WTC11 (cell line): ENCODE measurements at regions not wholly inside any gene's neighbourhood (a gene's known extent, or its start where the extent isn't known, plus 50 kb on each side); places are given as distances from the start of the nearest gene placed in this dataset.

Source experiments
- ATAC-seq: fragments of 200-7000 bp; cut with Tn5 transposase; 2 replicates; pipeline ENCODE4 v1.10.0; 2021; ENCODE audit warnings: mild to moderate bottlenecking, moderate library complexity
- CTCF ChIA-PET: fragments of 300-600 bp; sonication (Branson Sonifier 250); formaldehyde crosslinking; loops from one replicate; lab custom pipeline; 2021; ENCODE audit warnings: antibody characterized with exemption; lab: Charles Lee
- POLR2A ChIA-PET: fragments of 350-600 bp; sonication (Branson Sonifier 250); formaldehyde crosslinking; loops from one replicate; lab custom pipeline; 2021; ENCODE audit warnings: antibody characterized with exemption; lab: Charles Lee
- DNase-seq: peaks from one replicate; pipeline ENCODE4 v3.0.0; 2021; ENCODE audit warnings: low spot score
- H3K27ac Mint-ChIP-seq: 2 replicates; pipeline ENCODE4 v1.8.0; 2021; ENCODE audit warnings: mixed read lengths
- H3K27me3 Mint-ChIP-seq: 2 replicates; pipeline ENCODE4 v1.8.0; 2021; ENCODE audit warnings: low read depth, mild to moderate bottlenecking, moderate library complexity, mixed read lengths
- H3K36me3 Mint-ChIP-seq: 2 replicates; pipeline ENCODE4 v1.8.0; 2021; ENCODE audit warnings: mixed read lengths
- H3K4me1 Mint-ChIP-seq: 2 replicates; pipeline ENCODE4 v1.8.0; 2022; ENCODE audit warnings: mixed read lengths
- H3K4me3 Mint-ChIP-seq: 2 replicates; pipeline ENCODE4 v1.8.0; 2021; ENCODE audit warnings: mild to moderate bottlenecking, moderate library complexity, mixed read lengths
- H3K9me3 Mint-ChIP-seq: 2 replicates; pipeline ENCODE4 v1.8.0; 2021; ENCODE audit warnings: mixed read lengths
- EMX1 ChIP-seq: fragments of 250-450 bp; sonication (Bioruptor Pico); IDR thresholded peaks from 2 replicates; pipeline ENCODE4 v1.8.0; 2021; ENCODE audit warnings: mild to moderate bottlenecking
- ESRRA ChIP-seq: sonication (generic); formaldehyde crosslinking; IDR thresholded peaks from 2 replicates; pipeline ENCODE4 v1.8.1; 2022; ENCODE audit warnings: mild to moderate bottlenecking, missing genetic modification reagents, borderline replicate concordance
- GABPB1 ChIP-seq: sonication (generic); formaldehyde crosslinking; IDR thresholded peaks from 2 replicates; pipeline ENCODE4 v1.8.1; 2023; ENCODE audit warnings: mild to moderate bottlenecking, missing genetic modification reagents
- NR2C2 ChIP-seq: sonication (generic); formaldehyde crosslinking; IDR thresholded peaks from 2 replicates; pipeline ENCODE4 v1.8.0; 2022; ENCODE audit warnings: mild to moderate bottlenecking, missing genetic modification reagents
- PRRX2 ChIP-seq: fragments of 250-450 bp; sonication (Bioruptor Pico); IDR thresholded peaks from 2 replicates; pipeline ENCODE4 v1.8.0; 2021; ENCODE audit warnings: mild to moderate bottlenecking
- SMAD4 ChIP-seq: sonication (generic); formaldehyde crosslinking; IDR thresholded peaks from 2 replicates; pipeline ENCODE4 v1.8.0; 2022; ENCODE audit warnings: mild to moderate bottlenecking, missing genetic modification reagents
- ZNF263 ChIP-seq: sonication (generic); formaldehyde crosslinking; IDR thresholded peaks from 2 replicates; pipeline ENCODE4 v1.8.1; 2022; ENCODE audit warnings: low read depth, mild to moderate bottlenecking, moderate library complexity, missing genetic modification reagents
- ZNF396 ChIP-seq: fragments of 250-450 bp; sonication (Bioruptor Pico); IDR thresholded peaks from 2 replicates; pipeline ENCODE4 v1.8.0; 2021; ENCODE audit warnings: mild to moderate bottlenecking, moderate library complexity, borderline replicate concordance
- ZNF423 ChIP-seq: fragments of 250-450 bp; sonication (Bioruptor Pico); IDR thresholded peaks from 2 replicates; pipeline ENCODE4 v2.1.2; 2022; ENCODE audit warnings: mild to moderate bottlenecking, moderate library complexity
- TF ChIP-seq, protein P1 (sequence below): sonication (generic); formaldehyde crosslinking; IDR thresholded peaks from 2 replicates; pipeline ENCODE4 v1.8.1; 2023; ENCODE audit warnings: mild to moderate bottlenecking, missing genetic modification reagents
- TF ChIP-seq, protein P2 (sequence below): sonication (generic); formaldehyde crosslinking; IDR thresholded peaks from 2 replicates; pipeline ENCODE4 v1.8.1; 2023; ENCODE audit warnings: mild to moderate bottlenecking, moderate library complexity, missing genetic modification reagents
- TF ChIP-seq, protein P3 (sequence below): sonication (generic); formaldehyde crosslinking; IDR thresholded peaks from 2 replicates; pipeline ENCODE4 v1.8.1; 2023; ENCODE audit warnings: mild to moderate bottlenecking, missing genetic modification reagents, moderate library complexity
- TF ChIP-seq, protein P4 (sequence below): sonication (generic); formaldehyde crosslinking; IDR thresholded peaks from 2 replicates; pipeline ENCODE4 v1.8.1; 2023; ENCODE audit warnings: mild to moderate bottlenecking, missing genetic modification reagents, borderline replicate concordance
- TF ChIP-seq, protein P5 (sequence below): sonication (generic); formaldehyde crosslinking; IDR thresholded peaks from 2 replicates; pipeline ENCODE4 v1.8.1; 2022; ENCODE audit warnings: low read depth, missing genetic modification reagents, borderline replicate concordance
- TF ChIP-seq, protein P6 (sequence below): sonication (generic); formaldehyde crosslinking; conservative IDR thresholded peaks from 2 replicates; pipeline ENCODE4 v1.8.1; 2023; ENCODE audit warnings: mild to moderate bottlenecking, low read depth, missing genetic modification reagents, moderate library complexity
- TF ChIP-seq, protein P7 (sequence below): sonication (generic); formaldehyde crosslinking; IDR thresholded peaks from 2 replicates; pipeline ENCODE4 v1.8.1; 2022; ENCODE audit warnings: missing genetic modification reagents, borderline replicate concordance

DNA sequence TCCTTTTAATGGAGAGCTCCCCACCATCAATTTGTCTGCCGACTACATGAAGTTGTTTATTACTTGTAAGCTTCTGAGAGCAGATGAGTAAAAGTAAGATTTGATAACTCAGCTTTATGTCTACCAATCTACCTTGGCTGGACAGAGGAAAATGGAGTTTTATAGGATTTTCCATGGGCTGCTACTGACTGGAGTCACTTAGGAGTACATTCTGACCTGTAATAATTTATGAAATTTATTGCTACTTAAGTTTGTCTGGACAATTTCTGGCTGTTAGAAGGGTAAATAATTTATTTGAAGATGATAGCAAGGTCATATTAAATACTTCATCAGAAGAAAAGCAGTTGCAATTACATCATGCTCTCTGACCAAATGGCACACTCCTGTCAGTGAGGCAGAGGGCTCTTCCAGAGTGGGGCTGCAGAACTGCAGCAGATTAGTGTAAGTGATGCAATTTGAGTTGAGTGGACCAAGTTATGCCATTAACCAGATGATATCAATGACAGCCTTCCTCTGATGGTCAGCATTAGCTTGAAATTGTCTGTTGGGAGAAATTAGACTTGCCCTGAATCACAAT is 736.7 kb upstream of the PTBP2 start:
- DNase-seq (no peak), ATAC-seq (no peak)
- H3K4me3 Mint-ChIP-seq: no peak overlapping the region
- H3K27me3 Mint-ChIP-seq: no peaks in the 10 kb centered on the region
- ChIA-PET POLR2A (no interaction called here), CTCF (no interaction called here)
- H3K4me1 Mint-ChIP-seq: peaks cover 8% of the 10 kb centered on the region
- no peaks in the 10 kb centered on the region for H3K9me3 Mint-ChIP-seq
- TF ChIP-seq, protein P1, sequence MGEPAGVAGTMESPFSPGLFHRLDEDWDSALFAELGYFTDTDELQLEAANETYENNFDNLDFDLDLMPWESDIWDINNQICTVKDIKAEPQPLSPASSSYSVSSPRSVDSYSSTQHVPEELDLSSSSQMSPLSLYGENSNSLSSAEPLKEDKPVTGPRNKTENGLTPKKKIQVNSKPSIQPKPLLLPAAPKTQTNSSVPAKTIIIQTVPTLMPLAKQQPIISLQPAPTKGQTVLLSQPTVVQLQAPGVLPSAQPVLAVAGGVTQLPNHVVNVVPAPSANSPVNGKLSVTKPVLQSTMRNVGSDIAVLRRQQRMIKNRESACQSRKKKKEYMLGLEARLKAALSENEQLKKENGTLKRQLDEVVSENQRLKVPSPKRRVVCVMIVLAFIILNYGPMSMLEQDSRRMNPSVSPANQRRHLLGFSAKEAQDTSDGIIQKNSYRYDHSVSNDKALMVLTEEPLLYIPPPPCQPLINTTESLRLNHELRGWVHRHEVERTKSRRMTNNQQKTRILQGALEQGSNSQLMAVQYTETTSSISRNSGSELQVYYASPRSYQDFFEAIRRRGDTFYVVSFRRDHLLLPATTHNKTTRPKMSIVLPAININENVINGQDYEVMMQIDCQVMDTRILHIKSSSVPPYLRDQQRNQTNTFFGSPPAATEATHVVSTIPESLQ: no peak
- TF ChIP-seq, protein P2, sequence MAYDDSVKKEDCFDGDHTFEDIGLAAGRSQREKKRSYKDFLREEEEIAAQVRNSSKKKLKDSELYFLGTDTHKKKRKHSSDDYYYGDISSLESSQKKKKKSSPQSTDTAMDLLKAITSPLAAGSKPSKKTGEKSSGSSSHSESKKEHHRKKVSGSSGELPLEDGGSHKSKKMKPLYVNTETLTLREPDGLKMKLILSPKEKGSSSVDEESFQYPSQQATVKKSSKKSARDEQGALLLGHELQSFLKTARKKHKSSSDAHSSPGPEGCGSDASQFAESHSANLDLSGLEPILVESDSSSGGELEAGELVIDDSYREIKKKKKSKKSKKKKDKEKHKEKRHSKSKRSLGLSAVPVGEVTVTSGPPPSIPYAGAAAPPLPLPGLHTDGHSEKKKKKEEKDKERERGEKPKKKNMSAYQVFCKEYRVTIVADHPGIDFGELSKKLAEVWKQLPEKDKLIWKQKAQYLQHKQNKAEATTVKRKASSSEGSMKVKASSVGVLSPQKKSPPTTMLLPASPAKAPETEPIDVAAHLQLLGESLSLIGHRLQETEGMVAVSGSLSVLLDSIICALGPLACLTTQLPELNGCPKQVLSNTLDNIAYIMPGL (CRISPR knock-in tag): no peak
- TF ChIP-seq GABPB1 (CRISPR knock-in tag) (no peak), PRRX2 (no peak), SMAD4 (CRISPR knock-in tag) (no peak), ESRRA (no peak), EMX1 (CRISPR knock-in tag) (no peak)
- TF ChIP-seq, protein P3, sequence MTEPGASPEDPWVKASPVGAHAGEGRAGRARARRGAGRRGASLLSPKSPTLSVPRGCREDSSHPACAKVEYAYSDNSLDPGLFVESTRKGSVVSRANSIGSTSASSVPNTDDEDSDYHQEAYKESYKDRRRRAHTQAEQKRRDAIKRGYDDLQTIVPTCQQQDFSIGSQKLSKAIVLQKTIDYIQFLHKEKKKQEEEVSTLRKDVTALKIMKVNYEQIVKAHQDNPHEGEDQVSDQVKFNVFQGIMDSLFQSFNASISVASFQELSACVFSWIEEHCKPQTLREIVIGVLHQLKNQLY: no peak
- TF ChIP-seq, protein P4, sequence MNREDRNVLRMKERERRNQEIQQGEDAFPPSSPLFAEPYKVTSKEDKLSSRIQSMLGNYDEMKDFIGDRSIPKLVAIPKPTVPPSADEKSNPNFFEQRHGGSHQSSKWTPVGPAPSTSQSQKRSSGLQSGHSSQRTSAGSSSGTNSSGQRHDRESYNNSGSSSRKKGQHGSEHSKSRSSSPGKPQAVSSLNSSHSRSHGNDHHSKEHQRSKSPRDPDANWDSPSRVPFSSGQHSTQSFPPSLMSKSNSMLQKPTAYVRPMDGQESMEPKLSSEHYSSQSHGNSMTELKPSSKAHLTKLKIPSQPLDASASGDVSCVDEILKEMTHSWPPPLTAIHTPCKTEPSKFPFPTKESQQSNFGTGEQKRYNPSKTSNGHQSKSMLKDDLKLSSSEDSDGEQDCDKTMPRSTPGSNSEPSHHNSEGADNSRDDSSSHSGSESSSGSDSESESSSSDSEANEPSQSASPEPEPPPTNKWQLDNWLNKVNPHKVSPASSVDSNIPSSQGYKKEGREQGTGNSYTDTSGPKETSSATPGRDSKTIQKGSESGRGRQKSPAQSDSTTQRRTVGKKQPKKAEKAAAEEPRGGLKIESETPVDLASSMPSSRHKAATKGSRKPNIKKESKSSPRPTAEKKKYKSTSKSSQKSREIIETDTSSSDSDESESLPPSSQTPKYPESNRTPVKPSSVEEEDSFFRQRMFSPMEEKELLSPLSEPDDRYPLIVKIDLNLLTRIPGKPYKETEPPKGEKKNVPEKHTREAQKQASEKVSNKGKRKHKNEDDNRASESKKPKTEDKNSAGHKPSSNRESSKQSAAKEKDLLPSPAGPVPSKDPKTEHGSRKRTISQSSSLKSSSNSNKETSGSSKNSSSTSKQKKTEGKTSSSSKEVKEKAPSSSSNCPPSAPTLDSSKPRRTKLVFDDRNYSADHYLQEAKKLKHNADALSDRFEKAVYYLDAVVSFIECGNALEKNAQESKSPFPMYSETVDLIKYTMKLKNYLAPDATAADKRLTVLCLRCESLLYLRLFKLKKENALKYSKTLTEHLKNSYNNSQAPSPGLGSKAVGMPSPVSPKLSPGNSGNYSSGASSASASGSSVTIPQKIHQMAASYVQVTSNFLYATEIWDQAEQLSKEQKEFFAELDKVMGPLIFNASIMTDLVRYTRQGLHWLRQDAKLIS (CRISPR knock-in tag): no peak
- H3K27ac Mint-ChIP-seq: no peak overlapping the region; the same call in 1 of the 2 replicates
- H3K36me3 Mint-ChIP-seq: no peaks in the 10 kb centered on the region

DNA sequence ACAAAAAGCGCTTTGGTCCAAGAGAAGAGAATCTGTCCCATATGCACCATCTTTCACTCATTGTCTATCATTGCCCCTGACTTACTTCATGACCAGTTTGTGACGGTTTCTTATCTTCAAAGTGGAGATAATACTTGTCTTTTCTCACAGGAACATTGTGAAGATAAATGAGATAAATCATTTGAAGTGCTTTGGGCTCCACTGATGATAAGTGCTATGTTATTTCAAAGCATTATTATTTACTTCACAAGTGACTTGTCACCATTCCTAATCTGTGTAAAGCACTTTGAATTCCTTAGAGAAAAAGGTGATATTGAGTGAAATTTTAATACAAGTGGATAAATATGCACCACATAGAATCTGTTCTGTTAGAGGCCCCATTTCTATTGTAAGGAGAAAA is 731.6 kb upstream of the PTBP2 start:
- no peak overlapping the region for H3K27ac Mint-ChIP-seq
- H3K4me1 Mint-ChIP-seq: peaks cover 15% of the 10 kb centered on the region
- H3K36me3 Mint-ChIP-seq: no peaks in the 10 kb centered on the region
- ChIA-PET CTCF (no interaction called here), POLR2A (no interaction called here)
- H3K9me3 Mint-ChIP-seq: 0 out of 2 replicates have a peak, but pooled peaks cover 3% of the 10 kb centered on the region
- H3K27me3 Mint-ChIP-seq: no peaks in the 10 kb centered on the region
- DNase-seq: no peak
- ATAC-seq: no peak
- no peak overlapping the region for H3K4me3 Mint-ChIP-seq
- TF ChIP-seq, protein P3: no peak
- no peak for TF ChIP-seq ZNF423 (CRISPR knock-in tag)
- TF ChIP-seq, protein P5, sequence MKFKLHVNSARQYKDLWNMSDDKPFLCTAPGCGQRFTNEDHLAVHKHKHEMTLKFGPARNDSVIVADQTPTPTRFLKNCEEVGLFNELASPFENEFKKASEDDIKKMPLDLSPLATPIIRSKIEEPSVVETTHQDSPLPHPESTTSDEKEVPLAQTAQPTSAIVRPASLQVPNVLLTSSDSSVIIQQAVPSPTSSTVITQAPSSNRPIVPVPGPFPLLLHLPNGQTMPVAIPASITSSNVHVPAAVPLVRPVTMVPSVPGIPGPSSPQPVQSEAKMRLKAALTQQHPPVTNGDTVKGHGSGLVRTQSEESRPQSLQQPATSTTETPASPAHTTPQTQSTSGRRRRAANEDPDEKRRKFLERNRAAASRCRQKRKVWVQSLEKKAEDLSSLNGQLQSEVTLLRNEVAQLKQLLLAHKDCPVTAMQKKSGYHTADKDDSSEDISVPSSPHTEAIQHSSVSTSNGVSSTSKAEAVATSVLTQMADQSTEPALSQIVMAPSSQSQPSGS: no peak
- TF ChIP-seq, protein P6, sequence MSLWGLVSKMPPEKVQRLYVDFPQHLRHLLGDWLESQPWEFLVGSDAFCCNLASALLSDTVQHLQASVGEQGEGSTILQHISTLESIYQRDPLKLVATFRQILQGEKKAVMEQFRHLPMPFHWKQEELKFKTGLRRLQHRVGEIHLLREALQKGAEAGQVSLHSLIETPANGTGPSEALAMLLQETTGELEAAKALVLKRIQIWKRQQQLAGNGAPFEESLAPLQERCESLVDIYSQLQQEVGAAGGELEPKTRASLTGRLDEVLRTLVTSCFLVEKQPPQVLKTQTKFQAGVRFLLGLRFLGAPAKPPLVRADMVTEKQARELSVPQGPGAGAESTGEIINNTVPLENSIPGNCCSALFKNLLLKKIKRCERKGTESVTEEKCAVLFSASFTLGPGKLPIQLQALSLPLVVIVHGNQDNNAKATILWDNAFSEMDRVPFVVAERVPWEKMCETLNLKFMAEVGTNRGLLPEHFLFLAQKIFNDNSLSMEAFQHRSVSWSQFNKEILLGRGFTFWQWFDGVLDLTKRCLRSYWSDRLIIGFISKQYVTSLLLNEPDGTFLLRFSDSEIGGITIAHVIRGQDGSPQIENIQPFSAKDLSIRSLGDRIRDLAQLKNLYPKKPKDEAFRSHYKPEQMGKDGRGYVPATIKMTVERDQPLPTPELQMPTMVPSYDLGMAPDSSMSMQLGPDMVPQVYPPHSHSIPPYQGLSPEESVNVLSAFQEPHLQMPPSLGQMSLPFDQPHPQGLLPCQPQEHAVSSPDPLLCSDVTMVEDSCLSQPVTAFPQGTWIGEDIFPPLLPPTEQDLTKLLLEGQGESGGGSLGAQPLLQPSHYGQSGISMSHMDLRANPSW (CRISPR knock-in tag): no peak
- TF ChIP-seq NR2C2: no peak
- TF ChIP-seq, protein P7, sequence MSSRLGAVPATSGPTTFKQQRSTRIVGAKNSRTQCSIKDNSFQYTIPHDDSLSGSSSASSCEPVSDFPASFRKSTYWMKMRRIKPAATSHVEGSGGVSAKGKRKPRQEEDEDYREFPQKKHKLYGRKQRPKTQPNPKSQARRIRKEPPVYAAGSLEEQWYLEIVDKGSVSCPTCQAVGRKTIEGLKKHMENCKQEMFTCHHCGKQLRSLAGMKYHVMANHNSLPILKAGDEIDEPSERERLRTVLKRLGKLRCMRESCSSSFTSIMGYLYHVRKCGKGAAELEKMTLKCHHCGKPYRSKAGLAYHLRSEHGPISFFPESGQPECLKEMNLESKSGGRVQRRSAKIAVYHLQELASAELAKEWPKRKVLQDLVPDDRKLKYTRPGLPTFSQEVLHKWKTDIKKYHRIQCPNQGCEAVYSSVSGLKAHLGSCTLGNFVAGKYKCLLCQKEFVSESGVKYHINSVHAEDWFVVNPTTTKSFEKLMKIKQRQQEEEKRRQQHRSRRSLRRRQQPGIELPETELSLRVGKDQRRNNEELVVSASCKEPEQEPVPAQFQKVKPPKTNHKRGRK (CRISPR knock-in tag): no peak
- no peak for TF ChIP-seq ZNF396 (CRISPR knock-in tag)
- TF ChIP-seq ZNF263 (CRISPR knock-in tag): no peak
